DMS53 treated with DMSO at 0.1 percent for 48 hours (cell line): ENCODE measurements at regions not wholly inside any gene's neighbourhood (a gene's known extent, or its start where the extent isn't known, plus 50 kb on each side); places are given as distances from the start of the nearest gene placed in this dataset.

ENCODE experiments used
- DNase-seq: peaks from one replicate; lab custom pipeline; 2025; ENCODE audit not compliant: unreplicated experiment; lab: John Stamatoyannopoulos, UW

DNA sequence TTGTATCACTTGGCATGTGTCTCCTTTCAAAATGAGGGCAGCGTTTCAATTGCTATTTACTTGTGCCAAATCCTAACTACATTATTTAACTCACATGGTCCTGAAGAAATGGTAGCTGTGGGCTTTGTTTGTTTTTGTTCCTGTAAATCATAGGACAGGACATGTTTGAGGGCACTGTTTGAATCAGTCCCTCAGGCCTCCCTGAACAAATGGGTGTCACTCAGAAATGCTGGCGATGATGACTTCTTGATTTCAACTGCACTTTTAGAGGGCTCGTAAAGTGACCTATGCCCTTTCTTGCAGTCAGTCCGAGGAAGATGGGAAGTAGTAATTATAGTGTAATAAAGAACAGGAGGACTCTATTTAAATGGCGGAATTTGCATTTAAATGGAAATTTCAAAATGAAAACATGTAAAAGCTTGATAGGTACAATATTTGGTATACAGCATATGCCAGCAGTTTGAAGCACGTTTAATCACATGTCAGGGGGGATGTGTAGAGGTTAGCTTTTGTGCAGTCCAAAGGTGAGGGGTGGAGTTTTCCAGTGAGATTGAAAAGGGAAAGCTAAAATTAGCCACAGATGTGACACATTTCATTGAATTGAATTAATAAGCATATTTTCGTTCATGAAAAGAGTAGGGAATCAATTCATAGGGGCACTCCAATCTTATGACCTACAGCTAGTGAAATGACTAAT, 1958.7 kb upstream of the IGFBP7 start:
- no peak for DNase-seq

DNA sequence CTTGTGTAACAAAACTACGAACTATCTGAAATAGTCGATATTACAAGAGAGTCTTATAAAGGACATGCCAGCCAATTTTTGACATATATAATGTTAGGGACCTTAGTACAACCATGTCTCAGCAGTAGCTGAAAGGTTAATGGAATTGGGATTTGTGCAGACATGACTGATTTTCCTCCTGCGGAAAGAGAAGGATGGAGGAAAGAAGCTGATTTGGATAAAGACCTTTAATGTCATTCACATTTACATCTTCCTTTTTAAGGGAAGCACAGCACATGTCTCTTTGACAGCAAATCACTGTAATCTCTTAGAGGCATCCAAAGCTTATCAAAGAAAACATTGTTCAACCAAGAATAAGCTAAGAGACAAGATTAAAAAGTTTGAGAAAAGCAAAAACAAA, 1976.2 kb upstream of the IGFBP7 start:
- DNase-seq: no peak

DNA sequence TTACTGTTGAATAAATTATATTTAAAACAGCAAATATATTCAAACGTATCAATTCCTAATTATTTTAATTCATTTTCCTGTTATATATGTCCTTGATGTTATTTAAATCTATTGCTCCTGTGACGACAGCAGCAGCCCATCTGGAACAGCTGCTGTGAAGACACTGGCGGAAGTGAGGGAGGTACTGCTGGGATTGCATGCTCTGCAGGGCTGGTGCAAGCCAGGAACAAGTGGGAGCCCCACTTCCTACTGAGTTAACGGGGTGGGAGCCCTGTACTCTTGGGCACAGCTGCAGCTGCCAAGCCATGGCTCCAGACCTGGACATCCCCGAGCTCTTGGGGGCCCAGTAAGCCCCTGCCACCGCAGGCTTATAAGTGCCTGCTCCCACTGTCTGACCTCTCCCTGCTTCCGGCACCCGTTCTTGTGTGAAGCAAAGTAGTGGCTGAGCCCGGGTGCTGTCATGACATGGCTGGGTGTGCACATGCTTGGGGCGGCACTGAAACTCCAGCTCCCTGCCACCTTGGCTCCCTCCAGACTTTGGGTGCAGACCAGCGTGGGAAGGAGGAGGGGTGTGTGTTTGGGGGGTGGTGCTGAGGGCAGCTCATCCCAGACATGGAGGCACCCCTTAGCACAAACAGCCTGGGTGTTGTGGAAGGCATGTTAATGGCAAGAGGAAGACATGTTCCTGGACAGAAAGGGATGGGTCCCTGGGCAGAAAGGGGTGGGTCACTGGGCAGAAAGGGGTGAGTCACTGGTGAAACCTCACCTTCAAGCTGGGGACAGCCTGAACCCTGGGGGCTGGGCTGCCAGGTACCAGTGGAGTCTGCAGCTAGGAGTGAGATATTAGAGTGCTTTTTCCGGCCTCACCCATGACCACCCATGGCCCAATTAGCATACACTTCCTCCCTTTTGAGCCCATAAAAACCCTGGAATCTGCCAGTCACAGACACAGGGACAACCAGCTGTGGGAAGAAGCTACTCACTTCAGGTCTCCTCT, 1981.3 kb upstream of the IGFBP7 start:
- no peak for DNase-seq

DNA sequence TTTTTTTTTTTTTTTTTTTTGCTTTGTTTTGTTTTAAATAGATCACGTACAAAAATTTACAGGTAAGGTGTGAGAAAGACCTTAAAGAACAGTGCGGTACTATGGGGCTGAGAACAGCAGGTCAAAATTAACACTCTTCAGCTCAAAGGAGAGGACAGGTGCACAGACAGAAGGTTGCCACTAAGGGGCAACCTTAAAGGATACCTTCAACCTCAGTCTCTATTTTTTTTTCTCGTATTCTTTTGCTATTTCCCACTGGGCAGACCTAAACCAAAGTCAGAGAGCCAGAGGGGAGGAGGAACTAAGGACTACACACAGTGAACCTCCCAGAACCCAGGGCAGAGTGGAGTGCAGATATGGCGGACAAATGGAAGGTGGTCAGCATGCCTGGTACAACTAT, 1984.3 kb upstream of the IGFBP7 start:
- no peak for DNase-seq

DNA sequence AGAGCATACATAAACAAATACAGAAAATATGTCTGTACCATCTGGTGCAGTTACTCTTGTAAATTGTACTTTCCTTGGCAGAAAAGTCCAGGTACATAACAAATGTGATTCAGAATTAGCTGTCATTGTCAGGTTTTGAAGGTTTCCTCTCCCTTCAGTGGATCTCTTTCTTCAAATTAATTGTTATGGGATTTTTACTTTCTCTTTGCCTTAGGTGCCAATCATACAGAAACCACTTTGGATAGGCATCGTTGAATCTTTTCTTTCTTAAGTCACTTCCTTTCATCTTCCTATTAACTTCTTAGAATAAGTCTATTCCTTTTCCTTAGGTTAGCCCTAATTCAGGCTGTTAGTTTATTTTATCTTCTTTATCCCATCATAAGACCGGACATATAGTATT, 1992.1 kb upstream of the IGFBP7 start:
- DNase-seq: no peak

DNA sequence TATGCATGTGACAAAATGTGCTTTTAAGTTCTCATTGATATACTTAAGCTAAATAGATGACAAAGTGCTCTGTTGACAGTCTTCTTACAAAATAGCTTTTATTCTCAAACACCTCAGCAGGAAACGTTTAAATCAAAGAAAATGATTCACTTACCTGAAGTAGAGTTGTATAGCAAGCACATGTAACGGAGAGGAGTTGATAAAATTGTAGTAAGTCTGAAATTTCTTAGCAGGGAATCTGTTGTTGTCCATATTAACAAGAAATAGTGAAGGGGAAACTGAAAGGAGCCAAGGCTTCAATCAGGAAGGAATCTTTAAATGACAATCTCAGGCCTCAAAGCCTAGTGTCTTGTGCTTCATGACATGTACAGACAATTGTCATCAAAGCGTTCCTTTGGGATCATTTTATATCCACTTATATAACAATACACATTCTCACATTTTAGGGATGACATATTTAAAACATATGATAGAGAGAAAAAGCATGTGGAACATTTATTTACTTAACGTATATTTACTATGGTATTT, 2010.2 kb upstream of the IGFBP7 start:
- DNase-seq: no peak

DNA sequence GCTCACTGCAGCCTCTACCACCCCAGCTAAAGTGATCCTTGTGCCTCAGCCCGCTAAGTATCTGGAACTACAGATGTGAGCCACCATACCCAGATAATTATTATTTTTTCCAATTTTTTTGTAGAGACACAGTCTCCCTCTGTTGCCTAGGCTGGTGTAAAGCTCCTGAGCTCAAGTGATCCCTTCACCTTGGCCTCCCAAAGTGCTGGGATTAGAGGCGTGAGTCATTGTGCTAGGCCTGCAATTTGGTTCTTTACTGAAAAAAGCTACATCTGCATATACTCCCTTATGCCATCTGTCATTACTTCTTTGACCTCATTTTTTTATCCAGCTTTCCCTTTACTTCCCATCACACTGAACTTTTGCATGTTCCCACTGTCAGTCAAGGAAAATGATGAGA, 2012.4 kb upstream of the IGFBP7 start:
- no peak for DNase-seq

DNA sequence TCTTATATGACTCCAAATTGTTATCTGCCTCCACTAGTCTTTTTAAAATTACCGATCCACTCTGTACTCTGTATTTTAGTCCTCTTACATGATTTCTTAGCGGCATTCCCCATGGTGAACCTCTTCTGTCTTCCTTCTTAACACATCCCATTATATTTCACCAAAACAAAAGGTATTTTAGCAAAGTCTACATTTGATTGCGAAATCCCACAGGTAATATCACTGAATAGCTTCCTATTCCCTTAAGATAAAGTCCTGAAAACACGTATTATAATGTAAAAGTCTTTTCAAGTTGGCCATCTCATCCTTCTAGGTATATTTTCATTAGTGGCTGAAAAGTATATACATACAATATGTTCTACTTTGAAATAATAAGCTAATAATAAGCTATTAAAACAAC, 2016.0 kb upstream of the IGFBP7 start:
- no peak for DNase-seq

DNA sequence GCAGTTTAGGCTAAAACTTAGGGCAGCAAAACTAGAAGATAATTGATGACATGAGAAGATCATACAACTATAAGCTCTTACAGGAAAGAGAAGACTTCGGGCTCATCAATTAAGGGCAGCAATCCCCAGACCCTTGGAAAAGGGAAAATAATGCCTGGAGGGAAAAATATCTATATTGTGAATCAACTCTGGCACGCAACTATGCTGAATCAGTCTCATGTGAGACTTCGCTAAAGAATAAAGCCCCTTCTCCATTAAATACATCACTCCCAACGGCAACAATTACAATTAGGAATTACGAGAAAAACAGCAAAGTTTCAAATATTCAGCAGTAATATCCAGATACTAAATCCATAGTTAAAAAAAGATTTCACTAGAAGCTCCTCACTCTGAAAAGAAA, 2016.8 kb upstream of the IGFBP7 start:
- DNase-seq: no peak

DNA sequence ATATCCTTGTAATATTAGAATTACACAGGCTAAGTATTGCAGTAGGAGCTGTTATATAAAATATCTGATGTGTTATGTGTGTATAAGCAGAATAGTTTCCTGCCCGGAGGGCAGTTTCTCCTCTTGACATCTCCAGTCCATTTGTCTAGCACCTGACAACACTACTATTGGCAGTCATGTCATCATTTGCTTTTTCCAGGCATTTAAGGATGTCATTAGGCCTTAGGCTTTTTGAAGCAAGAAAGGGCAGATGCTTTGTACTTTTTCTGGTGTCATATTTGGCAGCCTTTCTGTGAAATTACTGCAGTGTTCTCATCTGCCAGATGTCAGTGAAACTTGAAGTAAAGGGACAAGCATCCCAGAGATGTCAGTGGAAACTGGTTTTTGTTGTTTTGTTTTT, 2017.6 kb upstream of the IGFBP7 start:
- DNase-seq: no peak

DNA sequence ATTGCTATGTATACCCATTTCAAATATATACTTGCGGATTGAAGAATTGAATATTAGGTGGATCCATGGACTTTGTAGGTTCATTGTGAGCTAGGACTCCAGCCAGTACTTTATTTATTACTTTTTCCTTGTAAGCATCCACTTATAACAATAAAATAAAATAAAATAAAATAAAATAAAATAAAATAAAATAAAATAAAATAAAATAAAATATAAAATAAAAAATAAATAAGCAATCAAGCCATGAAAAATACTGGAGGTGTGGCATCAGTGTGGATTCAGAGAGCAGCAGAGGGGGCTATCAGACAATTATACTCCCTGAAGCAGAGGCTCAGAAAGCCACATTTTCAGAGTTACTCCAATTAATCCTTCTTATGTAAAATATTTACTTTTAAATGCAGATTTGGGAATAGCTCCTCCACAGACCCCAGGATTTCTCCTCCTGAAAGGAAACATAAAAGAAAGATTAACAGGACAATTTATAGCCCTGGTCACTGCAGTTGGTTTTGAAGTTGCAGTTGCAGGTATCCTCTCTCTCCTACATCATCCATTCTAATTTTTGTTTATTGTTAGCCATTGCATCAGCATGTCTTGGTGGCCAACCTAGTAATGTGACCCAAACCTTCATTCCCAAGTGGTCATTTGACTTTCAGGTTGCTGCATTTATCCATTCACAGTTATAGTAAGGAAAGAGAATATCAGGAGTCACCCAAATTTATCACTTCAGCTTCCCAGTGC, 2025.2 kb upstream of the IGFBP7 start:
- no peak for DNase-seq

DNA sequence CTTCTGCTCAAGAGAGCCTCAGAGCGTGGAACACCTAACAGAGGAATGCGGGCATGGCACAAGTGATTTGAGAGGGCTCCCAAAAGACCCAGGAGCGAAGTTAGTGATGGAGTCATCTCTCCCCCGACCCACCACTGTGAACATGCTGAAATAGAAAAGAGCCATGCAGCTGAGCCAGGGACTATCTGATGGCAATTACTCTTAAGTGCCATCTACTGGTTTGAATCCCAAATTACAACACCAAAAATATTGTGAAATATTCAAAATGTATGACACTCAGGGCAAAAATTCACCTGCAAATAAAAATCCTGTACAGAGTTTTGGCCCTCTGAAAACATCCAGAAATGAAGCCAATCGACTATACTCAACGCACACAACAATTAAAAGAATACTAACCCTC, 2038.9 kb upstream of the ADGRL3 start:
- no peak for DNase-seq

DNA sequence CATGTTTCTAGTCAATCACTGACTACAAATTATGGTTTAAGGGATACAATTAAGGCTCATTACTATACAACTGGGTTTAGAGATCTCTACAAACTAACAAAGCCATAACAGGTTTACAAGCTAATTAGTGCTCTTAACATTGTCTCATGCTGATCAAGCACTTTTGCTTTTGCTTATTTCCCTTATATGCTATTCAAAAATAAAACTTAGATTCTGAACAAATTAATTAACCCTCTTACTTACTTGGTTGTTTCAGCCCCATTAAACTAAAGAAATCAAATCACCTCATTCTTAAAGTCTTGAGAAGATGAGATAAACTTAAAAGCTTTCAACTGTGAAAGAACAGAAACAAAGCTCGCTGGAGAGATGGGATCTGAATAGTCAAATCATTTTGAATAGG, 2024.5 kb upstream of the ADGRL3 start:
- no peak for DNase-seq

DNA sequence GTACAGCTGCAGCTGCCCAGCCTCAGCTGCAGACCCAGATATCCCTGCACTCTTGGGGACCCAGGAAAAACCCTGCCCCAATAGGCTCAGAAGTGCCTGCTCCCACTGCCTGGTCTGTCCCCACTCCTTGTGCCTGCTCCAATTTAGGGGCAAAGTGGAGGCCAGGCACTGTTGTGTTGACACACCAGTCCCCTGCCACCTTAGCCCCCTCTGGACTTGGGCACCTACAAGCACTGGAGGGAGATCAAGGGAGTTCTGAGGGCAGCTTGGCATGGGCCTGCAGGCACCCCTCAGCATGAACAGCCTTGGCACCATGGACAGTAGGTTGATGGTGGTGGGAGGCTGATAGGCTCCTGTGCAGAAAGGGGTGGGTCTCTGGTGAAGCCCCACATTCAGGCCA, 2020.8 kb upstream of the ADGRL3 start:
- no peak for DNase-seq

DNA sequence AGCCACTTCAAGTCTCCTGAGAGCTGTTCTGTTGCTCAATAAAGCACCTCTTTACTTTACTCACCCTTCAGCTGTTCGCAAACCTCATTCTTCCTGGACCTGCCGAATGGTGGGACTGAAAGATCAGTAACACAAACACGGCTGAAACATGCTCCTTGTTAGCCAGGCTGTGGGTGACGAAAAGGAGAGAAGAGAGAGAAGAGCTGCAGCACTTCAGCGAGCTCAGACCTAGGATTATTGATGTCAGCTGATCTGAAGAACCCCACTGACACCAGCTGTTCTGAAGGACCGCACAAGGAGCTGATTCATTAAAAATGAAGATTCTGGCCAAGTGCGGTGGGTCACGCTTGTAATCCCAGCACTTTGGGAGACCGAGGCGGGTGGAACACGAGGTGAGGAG, 2020.0 kb upstream of the ADGRL3 start:
- no peak for DNase-seq

DNA sequence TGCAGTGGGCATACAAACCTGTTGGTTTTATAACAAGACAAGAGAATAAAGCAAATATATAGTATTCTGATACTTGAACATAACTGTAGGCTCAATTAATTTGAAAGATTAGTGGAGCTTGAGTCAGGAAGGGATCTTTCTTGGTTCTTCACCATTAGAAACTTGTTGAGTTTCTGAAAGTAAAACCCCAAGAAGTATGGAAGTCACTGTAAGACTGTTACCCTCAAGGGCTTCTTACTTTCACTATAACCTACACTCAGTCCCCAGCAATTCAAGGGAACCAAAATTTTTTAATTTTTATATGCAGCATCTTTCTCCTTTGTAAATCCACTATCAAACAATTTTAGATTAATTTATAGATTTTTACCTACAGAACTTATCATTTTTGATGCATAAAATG, 2019.2 kb upstream of the ADGRL3 start:
- no peak for DNase-seq

DNA sequence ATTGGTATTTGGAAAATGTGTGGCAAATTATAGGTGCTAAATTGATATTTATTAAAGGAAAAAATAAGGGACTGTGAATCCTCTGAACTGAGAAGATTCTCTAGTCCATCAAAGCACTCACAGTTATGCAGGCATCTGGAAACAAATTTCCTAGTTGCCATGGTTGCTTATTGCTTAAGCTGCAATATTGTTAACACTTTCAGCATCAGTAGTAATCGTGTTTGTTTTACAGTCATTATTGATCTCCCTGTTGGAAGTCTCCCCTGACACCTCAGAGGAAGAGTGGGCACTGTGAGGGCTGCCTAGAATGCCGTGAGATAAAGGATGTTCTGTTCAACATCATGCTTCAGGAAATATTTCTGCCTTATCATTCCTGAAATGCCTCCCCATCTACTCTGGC, 2004.3 kb upstream of the ADGRL3 start:
- no peak for DNase-seq

DNA sequence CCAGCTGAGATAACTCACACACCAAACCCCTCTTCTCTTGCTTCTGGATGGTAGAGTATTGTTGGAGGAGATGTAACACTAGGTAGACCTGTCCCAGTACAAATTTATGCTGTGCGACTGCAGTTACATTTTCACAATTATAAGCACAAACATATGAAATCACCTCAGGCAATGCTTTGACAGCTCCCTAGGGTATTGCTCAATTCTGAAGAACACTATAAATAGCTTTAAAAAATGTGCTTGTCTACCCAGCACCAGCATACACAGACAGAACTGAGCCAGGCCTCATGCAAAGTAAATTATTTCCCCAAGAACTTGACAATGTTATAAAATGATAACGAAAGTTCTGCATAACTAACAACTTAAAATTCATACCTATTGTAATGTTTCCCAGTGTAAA, 1999.1 kb upstream of the ADGRL3 start:
- DNase-seq: no peak

DNA sequence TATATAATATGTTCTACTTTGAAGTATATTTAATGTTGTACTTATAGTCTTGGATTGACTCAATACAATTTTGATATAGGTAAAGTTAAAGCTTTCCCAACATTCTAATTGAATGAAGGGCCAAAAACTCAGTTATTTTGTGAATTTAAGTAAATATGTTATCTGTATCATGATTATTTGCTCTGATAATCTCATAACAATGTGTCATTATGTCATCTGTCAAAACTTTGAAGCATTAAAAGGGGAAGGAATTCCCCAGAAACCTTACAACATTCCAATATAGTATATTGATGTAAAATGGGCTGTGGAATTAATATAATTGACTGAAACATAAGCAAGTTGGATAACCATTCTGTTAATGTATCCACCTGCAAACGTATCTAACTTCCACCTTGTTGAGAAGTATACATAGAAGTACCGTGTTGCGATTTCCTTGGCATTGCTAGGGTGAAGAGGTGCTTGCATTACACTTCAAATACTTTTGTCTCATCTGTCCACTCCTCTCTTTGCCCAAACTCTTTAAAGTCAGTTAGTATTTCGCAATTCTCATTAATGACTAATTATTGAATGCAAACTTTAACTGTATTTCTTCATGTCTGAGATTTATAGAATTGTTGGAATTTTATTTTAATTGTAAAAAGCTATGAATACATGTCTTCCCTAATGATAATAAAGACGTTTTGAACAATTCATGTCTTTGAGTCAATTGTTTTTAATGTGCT, 1982.1 kb upstream of the ADGRL3 start:
- no peak for DNase-seq

DNA sequence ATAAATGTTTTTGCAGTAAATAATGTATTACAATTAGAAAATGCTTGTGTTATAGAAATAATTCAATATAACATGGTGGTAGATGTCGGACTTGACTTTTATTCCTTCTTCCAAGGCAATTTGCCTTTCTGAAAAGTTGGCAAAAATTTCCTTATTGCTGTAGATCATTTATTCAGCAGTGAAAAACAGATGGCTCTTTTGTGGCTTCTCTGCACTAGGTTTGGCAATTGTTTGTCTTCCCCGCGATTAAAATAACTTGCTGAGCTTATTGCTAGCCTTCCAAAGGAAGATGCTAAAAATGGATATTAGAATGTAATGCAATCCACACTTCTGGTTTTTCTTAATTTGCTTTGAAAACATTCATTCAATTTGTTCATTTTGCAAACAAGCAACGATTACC, 1977.9 kb upstream of the ADGRL3 start:
- DNase-seq: no peak
